ENCODE measurements at regions not wholly inside any gene's neighbourhood (a gene's known extent, or its start where the extent isn't known, plus 50 kb on each side); places are given as distances from the start of the nearest gene placed in this dataset.

DNA sequence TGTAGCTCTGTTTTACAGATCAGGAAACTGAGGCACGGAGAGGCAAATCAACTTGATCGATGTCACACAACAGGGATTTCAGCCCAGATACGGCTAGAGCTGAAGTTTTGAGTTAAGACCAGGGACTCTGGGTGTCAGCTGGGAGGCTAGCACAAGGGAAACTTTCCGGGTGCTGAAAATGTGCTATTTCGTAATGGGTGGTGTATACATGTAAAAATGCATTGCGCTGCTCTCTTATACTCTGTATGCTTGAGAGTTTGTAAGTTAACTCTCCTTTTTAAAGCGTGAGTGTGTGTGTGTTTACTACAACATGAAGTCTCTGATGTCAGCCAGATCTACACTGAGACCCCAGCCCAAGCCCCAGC lies 227.6 kb downstream of the MN1 start:
- Histone ChIP-seq H4K5ac (ENCODE audit: insufficient read length, low read depth, low read length) (no peak overlapping the region), H2BK20ac (ENCODE audit: low read depth, low read length, poor library complexity, severe bottlenecking) (no peak overlapping the region), H3K4me2 (ENCODE audit: insufficient read depth, insufficient read length, low read length) (no peak overlapping the region), H3K9me3 (ENCODE audit: control insufficient read depth, low read depth, low read length) (no peaks in the 10 kb centered on the region), H2BK15ac (ENCODE audit: low read depth, low read length) (no peak overlapping the region), H3K79me1 (ENCODE audit: insufficient read depth, low read depth, low read length, poor library complexity, severe bottlenecking) (no peaks in the 10 kb centered on the region), H3T11ph (ENCODE audit: low read length) (no peak overlapping the region), H3K27ac (ENCODE audit: insufficient read length, low read depth, low read length) (no peak overlapping the region), H4K91ac (ENCODE audit: insufficient read length, low read depth, low read length) (no peak overlapping the region), H2BK5ac (ENCODE audit: insufficient read length, low read length) (no peak overlapping the region), H3K56ac (ENCODE audit: insufficient read length, low read depth, low read length) (no peak overlapping the region), H4K8ac (replicated peaks; ENCODE audit: insufficient read length, low read depth, low read length) (no peak overlapping the region), H3K14ac (ENCODE audit: insufficient read depth, low read length) (no peak overlapping the region), H2BK120ac (ENCODE audit: low read depth, low read length, poor library complexity, severe bottlenecking) (no peak overlapping the region), H3K79me2 (ENCODE audit: insufficient read depth, low read length) (no peaks in the 10 kb centered on the region), H2AFZ (ENCODE audit: low read length) (no peak overlapping the region), H2AK5ac (ENCODE audit: insufficient read length, low read length) (no peak overlapping the region), H3K9ac (ENCODE audit: extremely low read depth, insufficient read length, low read length) (no peak overlapping the region), H4K20me1 (ENCODE audit: control insufficient read depth, insufficient read depth, insufficient read length) (no peaks in the 10 kb centered on the region), H3K27me3 (ENCODE audit: insufficient read depth, low read length) (peaks cover 2% of the 10 kb centered on the region; the same call in 1 of the 2 replicates), H3K23me2 (ENCODE audit: insufficient read length, low read depth, low read length, poor library complexity, severe bottlenecking) (no peaks in the 10 kb centered on the region), H3K4ac (ENCODE audit: low read depth, low read length) (no peak overlapping the region), H2BK12ac (ENCODE audit: insufficient read length, low read depth, low read length) (no peak overlapping the region), H3K23ac (ENCODE audit: insufficient read length, low read depth, low read length) (no peak overlapping the region), H3K4me1 (ENCODE audit: insufficient read depth, low read length) (no peaks in the 10 kb centered on the region), H3K18ac (ENCODE audit: insufficient read length, low read depth, low read length) (no peak overlapping the region)
- Mint-ChIP-seq H3K9me3 (peaks cover 4 to 5% of the 10 kb centered on the region in 2 experiments; a peak in 4 of 5 replicates), H3K27me3 (ENCODE audit: low read depth) (peaks cover 69% of the 10 kb centered on the region), H3K36me3 (ENCODE audit: insufficient read depth in 1 of 3, low read depth in 3 of 3) (no peaks in the 10 kb centered on the region), H3K4me3 (no peak overlapping the region), H3K4me1 (peaks cover 16 to 32% of the 10 kb centered on the region in 2 experiments), H3K27ac (peak overlapping the region in 1 of 3 experiments; percentile 82; a peak in 1 of 7 replicates)
- TF ChIP-seq, protein P1, sequence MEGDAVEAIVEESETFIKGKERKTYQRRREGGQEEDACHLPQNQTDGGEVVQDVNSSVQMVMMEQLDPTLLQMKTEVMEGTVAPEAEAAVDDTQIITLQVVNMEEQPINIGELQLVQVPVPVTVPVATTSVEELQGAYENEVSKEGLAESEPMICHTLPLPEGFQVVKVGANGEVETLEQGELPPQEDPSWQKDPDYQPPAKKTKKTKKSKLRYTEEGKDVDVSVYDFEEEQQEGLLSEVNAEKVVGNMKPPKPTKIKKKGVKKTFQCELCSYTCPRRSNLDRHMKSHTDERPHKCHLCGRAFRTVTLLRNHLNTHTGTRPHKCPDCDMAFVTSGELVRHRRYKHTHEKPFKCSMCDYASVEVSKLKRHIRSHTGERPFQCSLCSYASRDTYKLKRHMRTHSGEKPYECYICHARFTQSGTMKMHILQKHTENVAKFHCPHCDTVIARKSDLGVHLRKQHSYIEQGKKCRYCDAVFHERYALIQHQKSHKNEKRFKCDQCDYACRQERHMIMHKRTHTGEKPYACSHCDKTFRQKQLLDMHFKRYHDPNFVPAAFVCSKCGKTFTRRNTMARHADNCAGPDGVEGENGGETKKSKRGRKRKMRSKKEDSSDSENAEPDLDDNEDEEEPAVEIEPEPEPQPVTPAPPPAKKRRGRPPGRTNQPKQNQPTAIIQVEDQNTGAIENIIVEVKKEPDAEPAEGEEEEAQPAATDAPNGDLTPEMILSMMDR (conservative IDR thresholded peaks at IDR 0.05), result no peak
- no CpG with 5 or more reads among the region's 7 CpGs for WGBS (ENCODE audit: extremely low coverage, insufficient read length, low lambda C conversion rate)
- no peak for DNase-seq
